ENCODE measurements at regions not wholly inside any gene's neighbourhood (a gene's known extent, or its start where the extent isn't known, plus 50 kb on each side); places are given as distances from the start of the nearest gene placed in this dataset.

GRCh38 chr2:149745396-149746230 lies 158.0 kb upstream of the MMADHC start:
- TF ChIP-seq POLR2A (IDR thresholded peaks at IDR 0.05; ENCODE audit: low read depth, low read length) = no peak
- TF ChIP-seq POLR2AphosphoS5 (IDR thresholded peaks at IDR 0.05; ENCODE audit: low read depth, low read length) = no peak
